Upper lobe of right lung (tissue), 1 donor: ENCODE measurements at regions not wholly inside any gene's neighbourhood (a gene's known extent, or its start where the extent isn't known, plus 50 kb on each side); places are given as distances from the start of the nearest gene placed in this dataset.
A peak's percentile ranks its signal among the peaks of the same experiment; 100 is the strongest.

Experiments
- ATAC-seq: fragments of 200-7000 bp; cut with Tn5 transposase; one replicate; pipeline ENCODE4 v1.9.1; 2020; ENCODE audit warnings: mild to moderate bottlenecking, moderate library complexity
- DNase-seq: peaks from one replicate; pipeline ENCODE4 v3.0.0-alpha.2; 2020
- H3K27ac ChIP-seq: fragments of 200-600 bp; one replicate; pipeline ENCODE4 v1.8.0; 2022
- H3K27me3 ChIP-seq: fragments of 200-600 bp; one replicate; pipeline ENCODE4 v1.8.0; 2022; ENCODE audit warnings: mild to moderate bottlenecking
- H3K36me3 ChIP-seq: fragments of 200-600 bp; one replicate; pipeline ENCODE4 v1.8.0; 2022
- H3K4me1 ChIP-seq: fragments of 200-600 bp; one replicate; pipeline ENCODE4 v1.8.0; 2022
- H3K4me3 ChIP-seq: fragments of 200-600 bp; one replicate; pipeline ENCODE4 v1.8.0; 2022; ENCODE audit warnings: mild to moderate bottlenecking
- H3K9me3 ChIP-seq: fragments of 200-600 bp; one replicate; pipeline ENCODE4 v1.8.0; 2022
- CTCF ChIP-seq: fragments of 200-600 bp; IDR thresholded peaks from one replicate; pipeline ENCODE4 v1.8.0; 2022; ENCODE audit warnings: antibody characterized with exemption
- intact Hi-C: fragments of 100-400 bp; cut with DNase I; formaldehyde crosslinking; loops from one replicate; pipeline ENCODE4 v1.11.0; 2022
- donor health status: DM: no; HTN: yes; CAD: no; lungs with severe emphysema.

DNA sequence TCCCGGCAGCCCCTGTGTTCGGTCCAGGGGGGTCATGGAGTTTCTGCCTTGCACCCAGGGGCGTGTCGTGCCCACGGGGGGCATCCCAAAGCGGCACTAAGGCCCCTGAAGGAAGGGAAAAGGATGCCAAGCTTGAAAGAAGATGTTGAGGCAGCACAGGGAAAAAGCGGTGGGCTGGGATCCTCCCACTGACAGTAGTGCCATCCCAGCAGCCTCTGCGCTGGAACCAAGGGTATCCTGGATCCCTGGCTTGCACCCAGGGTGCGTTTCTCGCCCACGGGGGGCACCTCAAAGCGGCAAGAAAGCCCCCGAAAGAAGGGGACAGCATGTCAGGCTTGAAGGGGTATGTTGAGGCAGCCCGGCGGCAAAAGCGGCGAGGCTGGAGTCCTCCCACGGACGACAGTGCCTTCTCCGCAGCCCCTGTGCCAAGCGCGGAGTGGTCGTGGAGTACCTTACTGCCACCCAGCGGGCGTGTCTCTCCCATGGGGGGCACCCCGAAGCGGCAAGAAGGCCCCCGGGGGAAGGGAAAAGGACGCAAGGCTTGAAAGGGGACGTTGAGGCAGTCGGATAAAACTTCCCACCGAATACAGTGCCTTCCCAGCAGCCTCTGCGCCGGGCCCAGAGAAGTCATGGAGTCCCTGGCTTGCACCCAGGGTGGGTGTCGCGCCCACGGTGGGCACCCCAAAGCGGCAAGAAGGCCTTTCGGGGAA is 164.4 kb upstream of the ALG10B start:
- Histone ChIP-seq H3K36me3 (no peaks in the 10 kb centered on the region), H3K27ac (no peak overlapping the region), H3K4me1 (no peaks in the 10 kb centered on the region), H3K4me3 (no peak overlapping the region), H3K9me3 (no peaks in the 10 kb centered on the region), H3K27me3 (no peaks in the 10 kb centered on the region)
- intact Hi-C loops = loop anchor here (10.0 kb wide), 1 partner anchor 153 kb away; no protein-coding TSS in a partner anchor
- ATAC-seq = no peak
- TF ChIP-seq CTCF = no peak
- no peak for DNase-seq

DNA sequence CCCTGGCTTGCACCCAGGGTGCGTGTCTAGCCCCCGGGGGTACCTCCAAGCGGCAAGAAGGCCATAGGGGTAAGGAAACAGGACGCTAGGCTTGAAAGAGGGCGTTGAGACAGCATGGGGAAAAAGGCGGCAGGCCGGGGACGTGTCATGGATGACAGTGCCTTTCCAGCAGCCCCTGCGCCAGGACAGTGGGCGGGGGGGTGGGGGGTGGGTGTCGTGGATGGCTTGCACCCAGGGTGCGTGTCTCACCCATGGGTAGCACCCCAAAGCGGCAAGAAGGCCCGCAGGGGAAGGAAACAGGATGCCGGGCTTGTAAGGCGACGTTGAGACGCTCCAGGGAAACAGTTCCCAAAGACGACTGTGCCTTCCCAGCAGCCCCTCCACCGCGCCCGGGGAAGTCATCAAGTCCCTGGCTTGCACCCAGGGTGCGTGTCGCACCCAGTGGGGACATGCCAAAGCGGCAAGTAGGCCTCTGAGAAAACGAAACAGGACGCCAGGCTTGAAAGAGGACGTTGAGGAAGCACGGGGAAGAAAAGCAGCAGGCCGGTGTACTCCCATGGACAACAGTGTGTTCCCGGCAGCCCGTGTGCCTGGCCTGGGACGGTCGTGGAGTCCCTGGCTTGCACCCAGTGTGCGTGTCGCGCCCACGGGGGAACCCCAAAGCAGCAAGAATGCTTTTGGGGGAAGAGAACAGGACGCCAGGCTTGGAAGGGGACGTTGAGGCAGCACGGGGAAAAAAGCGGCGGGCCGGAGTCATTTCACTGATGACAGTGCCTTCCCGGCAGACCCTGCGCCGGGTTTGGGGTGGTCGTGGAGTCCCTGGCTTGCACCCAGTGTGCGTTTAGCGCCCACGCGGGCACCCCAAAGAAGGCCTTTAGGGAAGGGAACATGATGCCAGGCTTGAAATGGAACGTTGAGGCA is 163.5 kb upstream of the ALG10B start:
- Histone ChIP-seq H3K4me1 (no peaks in the 10 kb centered on the region), H3K4me3 (no peak overlapping the region), H3K36me3 (no peaks in the 10 kb centered on the region), H3K27ac (no peak overlapping the region), H3K9me3 (no peaks in the 10 kb centered on the region), H3K27me3 (no peaks in the 10 kb centered on the region)
- peak; percentile 40 for DNase-seq
- no peak for TF ChIP-seq CTCF
- intact Hi-C loops = loop anchor here (10.0 kb wide), 1 partner anchor 152 kb away; no protein-coding TSS in a partner anchor
- ATAC-seq = no peak

DNA sequence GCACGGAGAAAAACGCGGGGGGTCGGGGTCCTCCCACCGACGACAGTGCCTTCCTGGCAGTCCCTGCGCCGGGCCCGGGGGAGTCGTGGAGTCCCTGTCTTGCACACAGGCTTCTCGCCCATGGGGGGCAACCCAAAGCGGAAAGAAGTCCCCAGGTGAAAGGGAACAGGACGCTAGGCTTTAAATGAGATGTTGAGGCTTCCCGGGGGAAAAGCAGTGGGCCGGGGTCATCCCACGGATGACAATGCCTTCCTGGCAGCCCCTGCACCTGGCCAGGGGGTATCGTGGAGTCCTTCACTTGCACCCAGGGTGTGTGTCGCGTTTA is 162.9 kb upstream of the ALG10B start:
- no peak for DNase-seq
- H3K27me3 ChIP-seq = no peaks in the 10 kb centered on the region
- no peak for ATAC-seq
- no peak overlapping the region for H3K27ac ChIP-seq
- H3K4me1 ChIP-seq = no peaks in the 10 kb centered on the region
- H3K9me3 ChIP-seq = no peaks in the 10 kb centered on the region
- TF ChIP-seq CTCF = no peak
- intact Hi-C loops = loop anchor here (10.0 kb wide), 1 partner anchor 151 kb away; no protein-coding TSS in a partner anchor
- no peak overlapping the region for H3K4me3 ChIP-seq
- no peaks in the 10 kb centered on the region for H3K36me3 ChIP-seq

- Histone ChIP-seq H3K4me3 (no peak overlapping the region), H3K9me3 (no peaks in the 10 kb centered on the region), H3K27ac (no peak overlapping the region), H3K4me1 (no peaks in the 10 kb centered on the region), H3K27me3 (no peaks in the 10 kb centered on the region), H3K36me3 (no peaks in the 10 kb centered on the region)
- no peak for TF ChIP-seq CTCF
- peak; percentile 57 for DNase-seq
- intact Hi-C loops = loop anchor here (10.0 kb wide), 1 partner anchor 150 kb away; no protein-coding TSS in a partner anchor
- no peak for ATAC-seq
Measured at GRCh38 chr12:38154096-38155019, 162.2 kb upstream of the ALG10B start.

- Histone ChIP-seq H3K27me3 (no peaks in the 10 kb centered on the region), H3K36me3 (no peaks in the 10 kb centered on the region), H3K27ac (no peak overlapping the region), H3K4me3 (no peak overlapping the region), H3K4me1 (no peaks in the 10 kb centered on the region), H3K9me3 (no peaks in the 10 kb centered on the region)
- no peak for DNase-seq
- no peak for ATAC-seq
- TF ChIP-seq CTCF = no peak
- intact Hi-C loops = loop anchor here (10.0 kb wide), 1 partner anchor 150 kb away; no protein-coding TSS in a partner anchor
Measured at GRCh38 chr12:38155020-38155395, 161.6 kb upstream of the ALG10B start.
